ENCODE measurements at regions not wholly inside any gene's neighbourhood (a gene's known extent, or its start where the extent isn't known, plus 50 kb on each side); places are given as distances from the start of the nearest gene placed in this dataset.

- ATAC-seq (replicated peaks in 1 of 4) (no peak), DNase-seq (no peak)
- H3K9me3 ChIP-seq = no peaks in the 10 kb centered on the region
- H3K4me1 ChIP-seq (ENCODE audit: control insufficient read depth in 1 of 2, extremely low read depth in 1 of 2, insufficient read depth in 2 of 2, low read length in 2 of 2) = peaks cover 0 to 6% of the 10 kb centered on the region in 2 experiments
- H3K27me3 Mint-ChIP-seq = peaks cover 3% of the 10 kb centered on the region in 2 donors
- ChIA-PET CTCF (no interaction called here), POLR2A (no interaction called here)
- H3K4me1 Mint-ChIP-seq = peaks cover 9 to 12% (median 10%) of the 10 kb centered on the region in 3 donors
- no peak overlapping the region for H3K27ac Mint-ChIP-seq
- no peaks in the 10 kb centered on the region for H3K36me3 ChIP-seq (ENCODE audit: control insufficient read depth in 2 of 2, extremely low read depth in 1 of 2, insufficient read depth in 1 of 2, low read length in 1 of 2)
- H3K4me3 Mint-ChIP-seq = no peak overlapping the region
- H3K4me3 ChIP-seq (ENCODE audit: control insufficient read depth in 1 of 2, extremely low read depth in 1 of 2, low read length in 1 of 2) = no peak overlapping the region
- 92% methylated on average over 3 of the region's 9 CpGs for WGBS (ENCODE audit: insufficient coverage)
- H3K9me3 Mint-ChIP-seq = peaks cover under 1 to 8% (median 6%) of the 10 kb centered on the region in 3 donors
- no peak overlapping the region for H3K27ac ChIP-seq (ENCODE audit: low read length)
- no peaks in the 10 kb centered on the region for H3K27me3 ChIP-seq (replicated peaks in 1 of 2; ENCODE audit: control insufficient read depth in 2 of 2, extremely low read depth in 1 of 2, insufficient read depth in 2 of 2, low read length in 1 of 2)
- H3K36me3 Mint-ChIP-seq = no peaks in the 10 kb centered on the region
Observed at GRCh38 chr7:24408798-24409430, 124.9 kb downstream of the NPY start.

- Histone ChIP-seq H3K27ac (ENCODE audit: low read length) (no peak overlapping the region), H3K4me1 (ENCODE audit: control insufficient read depth in 1 of 2, extremely low read depth in 1 of 2, insufficient read depth in 2 of 2, low read length in 2 of 2) (peaks cover 0 to 6% of the 10 kb centered on the region in 2 experiments), H3K27me3 (replicated peaks in 1 of 2; ENCODE audit: control insufficient read depth in 2 of 2, extremely low read depth in 1 of 2, insufficient read depth in 2 of 2, low read length in 1 of 2) (no peaks in the 10 kb centered on the region), H3K36me3 (ENCODE audit: control insufficient read depth in 2 of 2, extremely low read depth in 1 of 2, insufficient read depth in 1 of 2, low read length in 1 of 2) (no peaks in the 10 kb centered on the region), H3K9me3 (no peaks in the 10 kb centered on the region), H3K4me3 (ENCODE audit: control insufficient read depth in 1 of 2, extremely low read depth in 1 of 2, low read length in 1 of 2) (no peak overlapping the region)
- H3K27ac Mint-ChIP-seq = no peak overlapping the region
- DNase-seq (no peak), ATAC-seq (replicated peaks in 1 of 4) (no peak)
- ChIA-PET POLR2A (no interaction called here), CTCF (no interaction called here)
- H3K9me3 Mint-ChIP-seq = peaks cover 5 to 12% (median 6%) of the 10 kb centered on the region in 3 donors
- peaks cover 3% of the 10 kb centered on the region in 2 donors for H3K27me3 Mint-ChIP-seq
- no peaks in the 10 kb centered on the region for H3K36me3 Mint-ChIP-seq
- peaks cover 9 to 12% (median 10%) of the 10 kb centered on the region in 3 donors for H3K4me1 Mint-ChIP-seq
- no peak overlapping the region for H3K4me3 Mint-ChIP-seq
- WGBS (ENCODE audit: insufficient coverage) = 87% methylated on average over 4 of the region's 6 CpGs
Observed at GRCh38 chr7:24409431-24410024, 125.5 kb downstream of the NPY start.

GRCh38 chr7:24411226-24411625 is 127.2 kb downstream of the NPY start:
- WGBS (ENCODE audit: insufficient coverage) = 71% methylated on average over 1 of the region's 3 CpGs
- ATAC-seq (replicated peaks in 1 of 4) (no peak), DNase-seq (no peak)
- H3K4me1 ChIP-seq (ENCODE audit: control insufficient read depth in 1 of 2, extremely low read depth in 1 of 2, insufficient read depth in 2 of 2, low read length in 2 of 2) = peaks cover 0 to 2% of the 10 kb centered on the region in 2 experiments
- H3K27me3 Mint-ChIP-seq = peaks cover 3 to 5% of the 10 kb centered on the region in 2 donors
- no peaks in the 10 kb centered on the region for H3K36me3 ChIP-seq (ENCODE audit: control insufficient read depth in 2 of 2, extremely low read depth in 1 of 2, insufficient read depth in 1 of 2, low read length in 1 of 2)
- POLR2A ChIA-PET = no interaction called here
- H3K36me3 Mint-ChIP-seq = no peaks in the 10 kb centered on the region
- H3K9me3 ChIP-seq = no peaks in the 10 kb centered on the region
- H3K27me3 ChIP-seq (replicated peaks in 1 of 2; ENCODE audit: control insufficient read depth in 2 of 2, extremely low read depth in 1 of 2, insufficient read depth in 2 of 2, low read length in 1 of 2) = no peaks in the 10 kb centered on the region
- no peak overlapping the region for H3K27ac ChIP-seq (ENCODE audit: low read length)
- H3K4me3 ChIP-seq (ENCODE audit: control insufficient read depth in 1 of 2, extremely low read depth in 1 of 2, low read length in 1 of 2) = no peak overlapping the region
- no peak overlapping the region for H3K27ac Mint-ChIP-seq
- H3K4me3 Mint-ChIP-seq = no peak overlapping the region
- H3K9me3 Mint-ChIP-seq = peaks cover 5 to 12% (median 6%) of the 10 kb centered on the region in 3 donors
- CTCF ChIA-PET = no interaction called here
- peaks cover 2% of the 10 kb centered on the region in 3 donors for H3K4me1 Mint-ChIP-seq

- no peak overlapping the region for H3K27ac ChIP-seq (ENCODE audit: low read length)
- Mint-ChIP-seq H3K27ac (no peak overlapping the region), H3K4me1 (no peaks in the 10 kb centered on the region), H3K36me3 (no peaks in the 10 kb centered on the region), H3K27me3 (peaks cover 0 to 3% of the 10 kb centered on the region in 2 donors), H3K9me3 (peaks cover 5 to 8% (median 6%) of the 10 kb centered on the region in 3 donors), H3K4me3 (no peak overlapping the region)
- no peak for DNase-seq
- POLR2A ChIA-PET = no interaction called here
- peaks cover 0 to 4% of the 10 kb centered on the region in 2 experiments for H3K27me3 ChIP-seq (replicated peaks in 1 of 2; ENCODE audit: control insufficient read depth in 2 of 2, extremely low read depth in 1 of 2, insufficient read depth in 2 of 2, low read length in 1 of 2)
- H3K36me3 ChIP-seq (ENCODE audit: control insufficient read depth in 2 of 2, extremely low read depth in 1 of 2, insufficient read depth in 1 of 2, low read length in 1 of 2) = no peaks in the 10 kb centered on the region
- WGBS (ENCODE audit: insufficient coverage) = 80% methylated on average over 5 of the region's 7 CpGs
- CTCF ChIA-PET = no interaction called here
- H3K4me3 ChIP-seq (ENCODE audit: control insufficient read depth in 1 of 2, extremely low read depth in 1 of 2, low read length in 1 of 2) = no peak overlapping the region
- no peak for ATAC-seq (replicated peaks in 1 of 4)
- no peaks in the 10 kb centered on the region for H3K4me1 ChIP-seq (ENCODE audit: control insufficient read depth in 1 of 2, extremely low read depth in 1 of 2, insufficient read depth in 2 of 2, low read length in 2 of 2)
- H3K9me3 ChIP-seq = no peaks in the 10 kb centered on the region
Observed at GRCh38 chr7:24417526-24418120, 133.6 kb downstream of the NPY start.

- DNase-seq (no peak), ATAC-seq (replicated peaks in 1 of 4) (no peak)
- peaks cover 0 to 3% of the 10 kb centered on the region in 2 donors for H3K27me3 Mint-ChIP-seq
- peaks cover 0 to 3% (median 2%) of the 10 kb centered on the region in 3 donors for H3K9me3 Mint-ChIP-seq
- Histone ChIP-seq H3K27me3 (replicated peaks in 1 of 2; ENCODE audit: control insufficient read depth in 2 of 2, extremely low read depth in 1 of 2, insufficient read depth in 2 of 2, low read length in 1 of 2) (peaks cover 0 to 4% of the 10 kb centered on the region in 2 experiments), H3K27ac (ENCODE audit: low read length) (no peak overlapping the region), H3K4me3 (ENCODE audit: control insufficient read depth in 1 of 2, extremely low read depth in 1 of 2, low read length in 1 of 2) (no peak overlapping the region), H3K4me1 (ENCODE audit: control insufficient read depth in 1 of 2, extremely low read depth in 1 of 2, insufficient read depth in 2 of 2, low read length in 2 of 2) (no peaks in the 10 kb centered on the region), H3K36me3 (ENCODE audit: control insufficient read depth in 2 of 2, extremely low read depth in 1 of 2, insufficient read depth in 1 of 2, low read length in 1 of 2) (no peaks in the 10 kb centered on the region), H3K9me3 (no peaks in the 10 kb centered on the region)
- ChIA-PET CTCF (no interaction called here), POLR2A (no interaction called here)
- no peak overlapping the region for H3K4me3 Mint-ChIP-seq
- no peaks in the 10 kb centered on the region for H3K4me1 Mint-ChIP-seq
- no CpG with 5 or more reads among the region's 2 CpGs for WGBS (ENCODE audit: insufficient coverage)
- no peaks in the 10 kb centered on the region for H3K36me3 Mint-ChIP-seq
- H3K27ac Mint-ChIP-seq = no peak overlapping the region
Observed at GRCh38 chr7:24419077-24419476, 135.1 kb downstream of the NPY start.

GRCh38 chr7:24419511-24419910 is 135.5 kb downstream of the NPY start:
- peaks cover 0 to 3% of the 10 kb centered on the region in 2 donors for H3K27me3 Mint-ChIP-seq
- CTCF ChIA-PET = no interaction called here
- Histone ChIP-seq H3K4me1 (ENCODE audit: control insufficient read depth in 1 of 2, extremely low read depth in 1 of 2, insufficient read depth in 2 of 2, low read length in 2 of 2) (no peaks in the 10 kb centered on the region), H3K4me3 (ENCODE audit: control insufficient read depth in 1 of 2, extremely low read depth in 1 of 2, low read length in 1 of 2) (no peak overlapping the region), H3K9me3 (no peaks in the 10 kb centered on the region), H3K36me3 (ENCODE audit: control insufficient read depth in 2 of 2, extremely low read depth in 1 of 2, insufficient read depth in 1 of 2, low read length in 1 of 2) (no peaks in the 10 kb centered on the region), H3K27me3 (replicated peaks in 1 of 2; ENCODE audit: control insufficient read depth in 2 of 2, extremely low read depth in 1 of 2, insufficient read depth in 2 of 2, low read length in 1 of 2) (peaks cover 0 to 4% of the 10 kb centered on the region in 2 experiments), H3K27ac (ENCODE audit: low read length) (no peak overlapping the region)
- H3K4me1 Mint-ChIP-seq = no peaks in the 10 kb centered on the region
- H3K4me3 Mint-ChIP-seq = no peak overlapping the region
- H3K9me3 Mint-ChIP-seq = no peaks in the 10 kb centered on the region
- no peaks in the 10 kb centered on the region for H3K36me3 Mint-ChIP-seq
- DNase-seq (no peak), ATAC-seq (replicated peaks in 1 of 4) (no peak)
- H3K27ac Mint-ChIP-seq = no peak overlapping the region
- POLR2A ChIA-PET = no interaction called here

Measured in T-cell (primary cell).